AG04450 (cell line): ENCODE measurements at regions not wholly inside any gene's neighbourhood (a gene's known extent, or its start where the extent isn't known, plus 50 kb on each side); places are given as distances from the start of the nearest gene placed in this dataset.

Source experiments
- CTCF ChIA-PET: fragments of 300-600, 350-600 bp; formaldehyde crosslinking; extraction: SDS; loops from one replicate; lab custom pipeline; 2022; ENCODE audit warnings: antibody characterized with exemption, inconsistent platforms; lab: Charles Lee
- POLR2A ChIA-PET: fragments of 350-600 bp; formaldehyde crosslinking; extraction: SDS; loops from one replicate; lab custom pipeline; 2021; ENCODE audit warnings: antibody characterized with exemption, inconsistent platforms; lab: Yijun Ruan, JAX
- DNase-seq: peaks from one replicate; pipeline ENCODE4 v3.0.0-alpha.2; 2011; ENCODE audit warnings: low read depth, low spot score
- H3K27ac ChIP-seq: one replicate; pipeline ENCODE4 v1.5.1; 2012; ENCODE audit warnings: low read depth, low read length, control low read depth
- H3K27me3 ChIP-seq: one replicate; pipeline ENCODE4 v1.6.0; 2012; ENCODE audit warnings: low read length; ENCODE audit not compliant: control insufficient read depth, insufficient read depth
- H3K4me3 ChIP-seq: 2 replicates; pipeline ENCODE4 v1.5.1; 2011; ENCODE audit warnings: mild to moderate bottlenecking, low read depth, low read length, control low read depth
- H3K9me3 ChIP-seq: 2 replicates; pipeline ENCODE4 v1.5.1; 2012; ENCODE audit warnings: low read length; ENCODE audit not compliant: control insufficient read depth, insufficient read depth
- CTCF ChIP-seq: IDR thresholded peaks from 2 replicates; pipeline ENCODE4 v1.5.1; 2011; ENCODE audit warnings: low read depth, low read length, control low read depth, inconsistent platforms

- no peaks in the 10 kb centered on the region; the same call in 1 of the 2 replicates for H3K9me3 ChIP-seq
- ChIA-PET POLR2A (no interaction called here), CTCF (interaction anchor here (0.6 to 5.0 kb wide), 54 partner anchors 9 to 1761 kb away, joined by 3 to 58 read pairs (median 4); partner anchors contain the start of gene MYLK4)
- H3K27me3 ChIP-seq: peaks cover 8% of the 10 kb centered on the region
- no peak overlapping the region for H3K27ac ChIP-seq
- H3K4me3 ChIP-seq: no peak overlapping the region
- DNase-seq: no peak
- TF ChIP-seq CTCF: no peak
Measured at GRCh38 chr6:2447931-2448330, 202.5 kb upstream of the GMDS start.

- H3K27ac ChIP-seq: no peak overlapping the region
- H3K4me3 ChIP-seq: no peak overlapping the region
- ChIA-PET CTCF (interaction anchor here (1.0 to 5.0 kb wide), 10 partner anchors 12 to 1761 kb away, joined by 3 to 58 read pairs (median 5); partner anchors contain the start of gene MYLK4), POLR2A (interaction anchor here (0.6 kb wide), 1 partner anchor 245 kb away, joined by 5 read pairs; no protein-coding TSS in a partner anchor)
- peaks cover 8% of the 10 kb centered on the region for H3K27me3 ChIP-seq
- DNase-seq: no peak
- no peak for TF ChIP-seq CTCF
- H3K9me3 ChIP-seq: no peaks in the 10 kb centered on the region; the same call in 1 of the 2 replicates
Measured at GRCh38 chr6:2447318-2447920, 202.0 kb upstream of the GMDS start.

GRCh38 chr6:2441601-2442475 lies 196.4 kb upstream of the GMDS start:
- Histone ChIP-seq H3K27ac (no peak overlapping the region), H3K9me3 (no peaks in the 10 kb centered on the region), H3K27me3 (no peaks in the 10 kb centered on the region), H3K4me3 (no peak overlapping the region)
- ChIA-PET POLR2A (no interaction called here), CTCF (interaction anchor here (1.9 to 2.7 kb wide), 2 partner anchors 193 to 846 kb away, joined by 6 to 15 read pairs; no protein-coding TSS in a partner anchor)
- no peak for DNase-seq
- TF ChIP-seq CTCF: no peak

- POLR2A ChIA-PET: no interaction called here
- CTCF ChIA-PET: no interaction called here
Measured at GRCh38 chr6:2440516-2440915, 195.1 kb upstream of the GMDS start.

More at GRCh38 chr6:2440516-2440915, 195.1 kb upstream of the GMDS start:
- no peak overlapping the region for H3K4me3 ChIP-seq
- no peak overlapping the region for H3K27ac ChIP-seq
- no peaks in the 10 kb centered on the region for H3K27me3 ChIP-seq
- no peaks in the 10 kb centered on the region for H3K9me3 ChIP-seq
- no peak for TF ChIP-seq CTCF
- no peak for DNase-seq
